Tibial nerve (tissue), 4 donors: ENCODE measurements at regions not wholly inside any gene's neighbourhood (a gene's known extent, or its start where the extent isn't known, plus 50 kb on each side); places are given as distances from the start of the nearest gene placed in this dataset.

Source experiments
- DNase-seq, 2 donors: peaks; one replicate each; pipeline ENCODE4 v3.0.0-alpha.2; 2019; ENCODE audit warnings: low spot score in 2 of 2
- H3K27ac ChIP-seq, 4 donors: fragments of 200-600 bp; sonication (generic) in 3 of 4; one replicate each; pipeline ENCODE4 v1.5.1; 2017 to 2019; ENCODE audit warnings: mild to moderate bottlenecking in 1 of 4
- H3K27me3 ChIP-seq, 2 donors: fragments of 200-600 bp; sonication (generic) in 1 of 2; one replicate each; pipeline versions ENCODE4 v1.5.1 to v1.6.0; 2017 to 2019
- H3K36me3 ChIP-seq, 3 donors: fragments of 200-600 bp; sonication (generic); one replicate each; pipeline ENCODE4 v1.5.1; 2018 to 2019
- H3K4me1 ChIP-seq, 4 donors: fragments of 200-600 bp; sonication (generic) in 3 of 4; one replicate each; pipeline ENCODE4 v1.5.1; 2017 to 2019
- H3K4me3 ChIP-seq, 4 donors: fragments of 200-600 bp; sonication (generic) in 3 of 4; one replicate each; pipeline ENCODE4 v1.5.1; 2017 to 2019; ENCODE audit warnings: mild to moderate bottlenecking in 1 of 4, moderate library complexity in 1 of 4
- H3K9me3 ChIP-seq, 4 donors: fragments of 200-600 bp; sonication (generic) in 3 of 4; one replicate each; pipeline ENCODE4 v1.5.1; 2017 to 2019
- CTCF ChIP-seq, 5 experiments: fragments of 200-600 bp in 3 of 5; fragments of 450-650 bp in 2 of 5; sonication (generic) in 3 of 5; IDR thresholded peaks; one replicate each; pipeline ENCODE4 v1.5.1; 2016 to 2019; ENCODE audit warnings: antibody characterized with exemption in 5 of 5, mild to moderate bottlenecking in 3 of 5, moderate library complexity in 2 of 5
- EP300 ChIP-seq, 2 donors: sonication (generic); formaldehyde crosslinking; IDR thresholded peaks; one replicate each; pipeline ENCODE4 v1.6.1; 2017; ENCODE audit warnings: antibody characterized with exemption in 2 of 2, mild to moderate bottlenecking in 1 of 2
- POLR2A ChIP-seq, 2 donors: fragments of 450-650 bp; IDR thresholded peaks; one replicate each; pipeline ENCODE4 v1.6.1; 2017; ENCODE audit warnings: antibody characterized with exemption in 2 of 2, mild to moderate bottlenecking in 2 of 2, moderate library complexity in 2 of 2
- WGBS, 2 donors: methylation state at CpG; one replicate each; pipeline ENCODE4 v1.1.5; 2018; 5-methylcytosine and 5-hydroxymethylcytosine counted together

- Histone ChIP-seq H3K27me3 (no peaks in the 10 kb centered on the region), H3K4me1 (no peaks in the 10 kb centered on the region), H3K9me3 (no peaks in the 10 kb centered on the region), H3K36me3 (no peaks in the 10 kb centered on the region), H3K27ac (no peak overlapping the region), H3K4me3 (no peak overlapping the region)
- WGBS, 2 donors, result 65 to 70% methylated on average over 2 of the region's 2 CpGs
- TF ChIP-seq POLR2A (IDR thresholded peaks at IDR 0.05) (no peak), EP300 (IDR thresholded peaks at IDR 0.05) (no peak), CTCF (IDR thresholded peaks at IDR 0.05) (no peak)
- DNase-seq, result no peak
Observed at GRCh38 chr19:28746478-28746877, 466.5 kb downstream of the UQCRFS1 start.

DNA sequence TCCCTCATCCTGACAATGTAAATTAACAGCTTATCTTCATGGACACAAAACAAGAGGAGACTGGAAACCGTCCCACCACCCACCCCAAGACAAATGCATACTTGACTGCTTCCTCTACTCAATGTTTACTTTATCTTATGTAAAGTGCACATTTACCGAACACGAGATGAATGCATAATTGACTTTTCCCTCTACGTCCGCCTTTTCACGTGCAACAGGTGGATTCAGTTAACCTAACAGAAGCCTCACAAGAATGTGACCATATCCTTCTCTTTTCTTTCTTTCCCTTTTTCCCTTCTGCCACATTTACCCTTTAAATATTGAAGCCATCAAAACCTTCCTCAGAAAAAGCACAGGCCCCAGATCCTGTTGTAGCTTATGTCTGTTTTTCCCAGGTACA, 468.0 kb downstream of the UQCRFS1 start:
- Histone ChIP-seq H3K9me3 (no peaks in the 10 kb centered on the region), H3K27ac (no peak overlapping the region), H3K27me3 (no peaks in the 10 kb centered on the region), H3K4me3 (no peak overlapping the region), H3K4me1 (no peaks in the 10 kb centered on the region), H3K36me3 (no peaks in the 10 kb centered on the region)
- DNase-seq, result no peak
- WGBS, 2 donors, result 59 to 70% methylated on average over 6 of the region's 6 CpGs
- TF ChIP-seq CTCF (IDR thresholded peaks at IDR 0.05) (no peak), POLR2A (IDR thresholded peaks at IDR 0.05) (no peak), EP300 (IDR thresholded peaks at IDR 0.05) (no peak)

DNA sequence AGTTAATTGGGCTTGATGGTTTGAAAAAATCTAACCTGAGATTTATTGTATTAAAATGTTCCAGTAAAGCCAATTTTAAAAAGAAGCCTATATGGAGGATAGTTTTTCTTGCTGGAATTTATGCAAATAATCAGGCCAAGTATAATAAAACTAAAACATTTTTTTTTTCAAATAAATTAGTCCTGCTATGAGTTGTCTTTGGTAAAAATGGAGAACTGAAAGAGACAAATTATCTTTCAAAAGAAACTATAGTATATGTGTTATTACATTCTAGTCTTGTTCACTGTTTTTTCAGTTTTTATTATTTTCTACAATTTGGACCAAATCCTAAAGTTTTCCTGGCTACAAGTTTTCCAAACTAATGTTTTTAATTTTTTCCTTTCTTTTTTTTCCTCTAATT, 468.9 kb downstream of the UQCRFS1 start:
- H3K27me3 ChIP-seq, result no peaks in the 10 kb centered on the region
- no peaks in the 10 kb centered on the region for H3K36me3 ChIP-seq
- no peaks in the 10 kb centered on the region for H3K4me1 ChIP-seq
- no peak overlapping the region for H3K4me3 ChIP-seq
- DNase-seq, result no peak
- no peaks in the 10 kb centered on the region for H3K9me3 ChIP-seq
- H3K27ac ChIP-seq, result no peak overlapping the region
- TF ChIP-seq EP300 (IDR thresholded peaks at IDR 0.05) (no peak), POLR2A (IDR thresholded peaks at IDR 0.05) (no peak), CTCF (IDR thresholded peaks at IDR 0.05) (no peak)

- peak in 1 of 2 donors; percentile 19 for DNase-seq
- peak overlapping the region in 1 of 4 donors; percentile 13 for H3K4me3 ChIP-seq
- no peaks in the 10 kb centered on the region for H3K36me3 ChIP-seq
- peak overlapping the region in 2 of 4 donors; percentile 32 to 64 for H3K27ac ChIP-seq
- peaks cover 0 to 15% (median 0%) of the 10 kb centered on the region in 4 donors for H3K4me1 ChIP-seq
- no peak for TF ChIP-seq POLR2A (IDR thresholded peaks at IDR 0.05)
- TF ChIP-seq CTCF (IDR thresholded peaks at IDR 0.05), result peak; percentile 30 to 52 (median 43)
- TF ChIP-seq EP300 (IDR thresholded peaks at IDR 0.05), result no peak
- 14 to 21% methylated on average over 6 of the region's 6 CpGs for WGBS, 2 donors
- H3K9me3 ChIP-seq, result no peaks in the 10 kb centered on the region
- no peaks in the 10 kb centered on the region for H3K27me3 ChIP-seq
Observed at GRCh38 chr19:28737021-28737895, 475.7 kb downstream of the UQCRFS1 start.

- Histone ChIP-seq H3K4me1 (peaks cover 0 to 15% (median 0%) of the 10 kb centered on the region in 4 donors), H3K27me3 (no peaks in the 10 kb centered on the region), H3K27ac (peak overlapping the region in 1 of 4 donors; percentile 64), H3K9me3 (no peaks in the 10 kb centered on the region), H3K36me3 (no peaks in the 10 kb centered on the region), H3K4me3 (peak overlapping the region in 1 of 4 donors; percentile 13)
- no peak for DNase-seq
- TF ChIP-seq POLR2A (IDR thresholded peaks at IDR 0.05), result no peak
- no peak for TF ChIP-seq EP300 (IDR thresholded peaks at IDR 0.05)
- no peak for TF ChIP-seq CTCF (IDR thresholded peaks at IDR 0.05)
- 78 to 79% methylated on average over 5 of the region's 5 CpGs for WGBS, 2 donors
Observed at GRCh38 chr19:28736528-28736927, 476.4 kb downstream of the UQCRFS1 start.
